ENCODE measurements at regions not wholly inside any gene's neighbourhood (a gene's known extent, or its start where the extent isn't known, plus 50 kb on each side); places are given as distances from the start of the nearest gene placed in this dataset.

DNA sequence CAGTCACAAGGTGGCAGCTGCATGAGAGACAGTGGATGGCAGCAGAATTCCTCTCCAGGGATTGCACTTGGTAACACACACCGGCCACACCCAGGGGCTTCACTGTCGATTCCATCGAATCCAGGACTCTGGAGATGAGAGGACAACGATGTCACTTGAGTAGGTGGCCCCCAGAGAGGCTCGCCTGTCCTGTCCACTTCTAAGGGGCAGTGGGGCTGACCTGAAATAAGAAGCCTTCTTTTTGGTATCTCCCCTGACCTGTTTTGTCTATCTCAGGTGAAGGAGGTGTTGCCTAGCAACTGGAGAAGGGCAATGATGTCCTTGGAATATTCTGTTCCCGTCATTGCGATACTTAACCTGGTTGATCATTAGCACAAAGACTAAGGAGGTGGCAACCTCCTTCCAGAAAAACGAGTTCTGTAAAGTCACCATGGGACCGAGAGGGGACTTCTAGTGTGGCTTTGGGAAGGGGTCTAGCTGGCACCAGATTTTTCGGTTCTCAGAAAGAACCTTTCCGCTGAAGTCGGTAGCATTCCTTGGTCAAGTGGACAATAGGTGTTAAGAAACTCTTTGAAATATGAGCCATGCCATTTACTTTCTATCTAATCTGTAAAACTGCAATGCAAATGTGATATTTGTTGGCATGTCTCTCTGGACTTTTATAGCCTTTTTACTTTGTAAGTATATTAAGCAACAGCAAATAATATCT is 85.2 kb upstream of the TMPRSS2 start:
- no peak for TF ChIP-seq GATA2 (IDR thresholded peaks at IDR 0.05; ENCODE audit: low read depth, low read length)
- no peak for TF ChIP-seq GATA3 (IDR thresholded peaks at IDR 0.05; ENCODE audit: low read depth, low read length)
